HepG2 (cell line): ENCODE measurements at regions not wholly inside any gene's neighbourhood (a gene's known extent, or its start where the extent isn't known, plus 50 kb on each side); places are given as distances from the start of the nearest gene placed in this dataset.

Experiments
- ATAC-seq: fragments of 200-7000 bp; cut with Tn5 transposase; 3 replicates; pipeline ENCODE4 v1.9.1; 2020; ENCODE audit warnings: mild to moderate bottlenecking, moderate library complexity
- BruUV-seq: library from RNA; stranded (reverse); fragments of 400-500 nt; replicated peaks from 2 replicates; lab custom pipeline; 2021; lab: Mats Ljungman, UMichigan
- CTCF ChIA-PET: fragments of 300-600 bp; formaldehyde crosslinking; extraction: SDS; loops from one replicate; lab custom pipeline; 2021; ENCODE audit warnings: low total read pairs, inconsistent platforms, low intra/inter-chr PET ratio; lab: Yijun Ruan, JAX
- POLR2A ChIA-PET: fragments of 350-600 bp; sonication (Branson Sonifier 250); formaldehyde crosslinking; loops from one replicate; lab custom pipeline; 2020; ENCODE audit warnings: antibody characterized with exemption, inconsistent platforms; lab: Yijun Ruan, JAX
- DNase-seq: peaks from one replicate; pipeline ENCODE4 v3.0.0-alpha.2; 2015; ENCODE audit warnings: low spot score
- FAIRE-seq: peaks from 3 replicates; lab custom pipeline; 2011; peaks lifted over from hg19 to GRCh38; lab: Jason Lieb, UNC
- H2AFZ ChIP-seq: one replicate; pipeline ENCODE4 v1.6.1; 2011; ENCODE audit warnings: low read length, inconsistent platforms
- H3K27ac ChIP-seq: fragments of 300-600 bp; 3 replicates; pipeline ENCODE4 v1.8.0; 2011; ENCODE audit warnings: mixed run types, mild to moderate bottlenecking, mixed read lengths, low read length, inconsistent platforms; ENCODE audit not compliant: insufficient read depth; ENCODE audit errors: extremely low read length
- H3K27me3 ChIP-seq, 2 experiments: fragments of 200-600 bp in 1 of 2; 2 replicates in 1 of 2; 3 replicates in 1 of 2; pipeline versions ENCODE4 v1.6.0 to v1.8.0; 2011; ENCODE audit warnings: low read length in 2 of 2, mild to moderate bottlenecking in 2 of 2, moderate library complexity in 2 of 2, inconsistent platforms in 1 of 2; ENCODE audit not compliant: insufficient read depth in 2 of 2, control insufficient read depth in 1 of 2
- H3K36me3 ChIP-seq, 2 experiments: fragments of 200-600 bp in 1 of 2; replicated peaks in 1 of 2; 2 replicates in 1 of 2; 3 replicates in 1 of 2; pipeline versions ENCODE4 v1.5.1 to v1.8.0; 2011; ENCODE audit warnings: low read length in 2 of 2, inconsistent platforms in 1 of 2; ENCODE audit not compliant: insufficient read depth in 2 of 2, control insufficient read depth in 1 of 2
- H3K4me1 ChIP-seq: 2 replicates; pipeline ENCODE4 v1.5.1; 2012; ENCODE audit warnings: low read length, inconsistent platforms; ENCODE audit not compliant: insufficient read depth
- H3K4me2 ChIP-seq: 2 replicates; pipeline ENCODE4 v1.6.0; 2011; ENCODE audit warnings: low read depth, low read length, inconsistent platforms
- H3K4me3 ChIP-seq, 3 experiments: fragments of 200-600 bp in 1 of 3; sonication (generic), shearing (Covaris generic) in 1 of 3; replicated peaks in 1 of 3; 2 replicates each; pipeline ENCODE4 v1.5.1; 2011 to 2016; ENCODE audit warnings: low read length in 3 of 3, inconsistent platforms in 2 of 3, low read depth in 2 of 3, mild to moderate bottlenecking in 2 of 3, control low read depth in 1 of 3, mixed read lengths in 1 of 3; ENCODE audit not compliant: insufficient read depth in 1 of 3
- H3K79me2 ChIP-seq: one replicate; pipeline ENCODE4 v1.6.1; 2011; ENCODE audit warnings: low read length, inconsistent platforms; ENCODE audit not compliant: insufficient read depth
- H3K9ac ChIP-seq: 2 replicates; pipeline ENCODE4 v1.6.0; 2011; ENCODE audit warnings: mild to moderate bottlenecking, low read depth, low read length, inconsistent platforms; ENCODE audit not compliant: insufficient read depth
- H3K9me3 ChIP-seq: 2 replicates; pipeline ENCODE4 v1.5.1; 2012; ENCODE audit warnings: mild to moderate bottlenecking, low read length
- H4K20me1 ChIP-seq: 2 replicates; pipeline ENCODE4 v1.6.0; 2011; ENCODE audit warnings: inconsistent platforms, mild to moderate bottlenecking, low read length, moderate library complexity; ENCODE audit not compliant: insufficient read depth
- AGO2 ChIP-seq: fragments of 200-400 bp; formaldehyde crosslinking; optimal IDR thresholded peaks from 2 replicates; pipeline ENCODE3; 2017; ENCODE audit warnings: mild to moderate bottlenecking, low read depth, low read length, moderate library complexity
- DNMT1 ChIP-seq: sonication (generic); formaldehyde crosslinking; IDR thresholded peaks from 2 replicates; pipeline ENCODE4 v1.5.1; 2020; ENCODE audit warnings: mild to moderate bottlenecking, missing genetic modification reagents
- HOXA9 ChIP-seq: sonication (generic); formaldehyde crosslinking; IDR thresholded peaks from 2 replicates; pipeline ENCODE4 v1.8.1; 2022; ENCODE audit warnings: missing genetic modification reagents, mild to moderate bottlenecking, moderate library complexity, borderline replicate concordance
- JUNB ChIP-seq: sonication (generic); formaldehyde crosslinking; IDR thresholded peaks from 2 replicates; pipeline ENCODE4 v1.8.0; 2022; ENCODE audit warnings: missing genetic modification reagents, mild to moderate bottlenecking, borderline replicate concordance
- MTA1 ChIP-seq: sonication (generic); formaldehyde crosslinking; IDR thresholded peaks from 2 replicates; pipeline ENCODE4 v1.4.0; 2020; ENCODE audit warnings: missing genetic modification reagents, mild to moderate bottlenecking, borderline replicate concordance
- MYC ChIP-seq: sonication (generic); formaldehyde crosslinking; IDR thresholded peaks from 2 replicates; pipeline ENCODE4 v1.9.0; 2021; ENCODE audit warnings: missing genetic modification reagents, borderline replicate concordance
- MZF1 ChIP-seq: sonication (generic); formaldehyde crosslinking; IDR thresholded peaks from 2 replicates; pipeline ENCODE4 v1.8.1; 2023; ENCODE audit warnings: mild to moderate bottlenecking, missing genetic modification reagents, borderline replicate concordance
- NKX3-1 ChIP-seq: sonication (generic); formaldehyde crosslinking; IDR thresholded peaks from 2 replicates; pipeline ENCODE4 v1.5.0; 2020; ENCODE audit warnings: missing genetic modification reagents
- PLRG1 ChIP-seq: fragments of 450-650 bp; conservative IDR thresholded peaks from 2 replicates; pipeline ENCODE4 v1.6.1; 2016
- RXRA ChIP-seq: sonication (generic); formaldehyde crosslinking; IDR thresholded peaks from 2 replicates; pipeline ENCODE4 v1.5.1; 2020; ENCODE audit warnings: missing genetic modification reagents
- SP2 ChIP-seq: sonication (generic); formaldehyde crosslinking; IDR thresholded peaks from 2 replicates; pipeline ENCODE4 v1.5.1; 2020; ENCODE audit warnings: mild to moderate bottlenecking, missing genetic modification reagents
- SRF ChIP-seq: IDR thresholded peaks from 2 replicates; pipeline ENCODE4 v1.6.1; 2011; ENCODE audit warnings: mild to moderate bottlenecking, low read depth, low read length, moderate library complexity
- THRA ChIP-seq: sonication (generic); formaldehyde crosslinking; IDR thresholded peaks from 2 replicates; pipeline ENCODE4 v1.4.0; 2020; ENCODE audit warnings: missing genetic modification reagents, borderline replicate concordance
- ZFP41 ChIP-seq: sonication (generic); formaldehyde crosslinking; IDR thresholded peaks from 2 replicates; pipeline ENCODE4 v1.4.0; 2020; ENCODE audit warnings: mild to moderate bottlenecking, missing genetic modification reagents, borderline replicate concordance
- ZNF564 ChIP-seq: sonication (generic); formaldehyde crosslinking; IDR thresholded peaks from 2 replicates; pipeline ENCODE4 v1.8.1; 2023; ENCODE audit warnings: mild to moderate bottlenecking, missing genetic modification reagents
- ZNF615 ChIP-seq: sonication (generic); formaldehyde crosslinking; IDR thresholded peaks from 2 replicates; pipeline ENCODE4 v1.5.0; 2020; ENCODE audit warnings: mild to moderate bottlenecking, missing genetic modification reagents, borderline replicate concordance
- WGBS: methylation state at CpG from one replicate; pipeline ENCODE4 v1.1.6; 2017; ENCODE audit warnings: low lambda C conversion rate; 5-methylcytosine and 5-hydroxymethylcytosine counted together
- in situ Hi-C: cut with HindIII; loops from 2 replicates; pipeline ENCODE4 v1.10.0; 2017; ENCODE audit warnings: low pct_unique_long_range_greater_than_20kb; ENCODE audit not compliant: extremely low pct_ligation_motif_present
- intact Hi-C: fragments of 100-400 bp; cut with micrococcal nuclease; formaldehyde crosslinking; loops from one replicate; pipeline ENCODE4 v1.10.0; 2022; ENCODE audit not compliant: unreplicated experiment
- TF ChIP-seq, protein P1 (sequence below): IDR thresholded peaks from 2 replicates; pipeline ENCODE4 v1.6.1; 2016; ENCODE audit warnings: missing genetic modification reagents, missing compliant biosample characterization

DNA sequence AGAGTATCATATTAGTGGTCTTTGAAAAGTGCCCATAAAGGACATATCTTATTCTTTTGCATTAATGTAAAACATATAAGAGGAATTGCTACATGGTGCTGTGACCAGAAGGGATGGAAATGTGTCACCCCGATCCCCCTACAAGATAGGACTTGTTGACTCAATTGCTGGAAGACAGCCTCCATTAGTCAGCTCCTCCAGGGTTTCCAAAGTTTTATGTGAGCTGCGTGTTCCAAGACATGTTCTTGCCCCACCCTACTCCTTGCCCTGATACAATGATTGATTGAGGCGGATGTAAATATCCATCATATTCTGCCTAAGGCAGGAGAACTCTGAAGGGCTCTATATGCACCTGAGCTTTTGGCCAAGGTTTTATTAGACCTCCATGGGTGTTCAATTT lies 541.0 kb upstream of the ZEB2 start:
- Histone ChIP-seq H3K36me3 (no peaks in the 10 kb centered on the region), H3K9me3 (peaks cover 32% of the 10 kb centered on the region), H3K79me2 (no peaks in the 10 kb centered on the region), H4K20me1 (no peaks in the 10 kb centered on the region), H3K4me3 (no peak overlapping the region), H3K27ac (no peak overlapping the region), H2AFZ (no peak overlapping the region), H3K27me3 (no peaks in the 10 kb centered on the region), H3K9ac (no peak overlapping the region), H3K4me2 (no peak overlapping the region), H3K4me1 (no peaks in the 10 kb centered on the region)
- no peak for TF ChIP-seq RXRA (CRISPR knock-in tag)
- TF ChIP-seq, protein P1, sequence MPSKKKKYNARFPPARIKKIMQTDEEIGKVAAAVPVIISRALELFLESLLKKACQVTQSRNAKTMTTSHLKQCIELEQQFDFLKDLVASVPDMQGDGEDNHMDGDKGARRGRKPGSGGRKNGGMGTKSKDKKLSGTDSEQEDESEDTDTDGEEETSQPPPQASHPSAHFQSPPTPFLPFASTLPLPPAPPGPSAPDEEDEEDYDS (CRISPR knock-in tag): no peak
- no peak for TF ChIP-seq DNMT1 (CRISPR knock-in tag)
- TF ChIP-seq PLRG1: no peak
- no peak for TF ChIP-seq MTA1 (CRISPR knock-in tag)
- TF ChIP-seq NKX3-1 (CRISPR knock-in tag): no peak
- TF ChIP-seq ZFP41 (CRISPR knock-in tag): no peak
- TF ChIP-seq MZF1 (CRISPR knock-in tag): no peak
- TF ChIP-seq ZNF564 (CRISPR knock-in tag): no peak
- TF ChIP-seq ZNF615 (CRISPR knock-in tag): no peak
- no peak for TF ChIP-seq AGO2
- no peak for TF ChIP-seq JUNB (CRISPR knock-in tag)
- TF ChIP-seq MYC (CRISPR knock-in tag): no peak
- TF ChIP-seq THRA: no peak
- no peak for TF ChIP-seq HOXA9 (CRISPR knock-in tag)
- no peak for TF ChIP-seq SP2 (CRISPR knock-in tag)
- no peak for TF ChIP-seq SRF
- DNase-seq (no peak), ATAC-seq (no peak), FAIRE-seq (no peak)
- ChIA-PET CTCF (no interaction called here), POLR2A (no interaction called here)
- WGBS: 6% methylated on average over 3 of the region's 3 CpGs
- intact Hi-C loops (no loop called here), in situ Hi-C loops (no loop called here)
- no TSS peak for BruUV-seq
